HS-27A (cell line): ENCODE measurements at regions not wholly inside any gene's neighbourhood (a gene's known extent, or its start where the extent isn't known, plus 50 kb on each side); places are given as distances from the start of the nearest gene placed in this dataset.

ENCODE experiments used
- DNase-seq: peaks from one replicate; pipeline ENCODE4 v3.0.0-alpha.2; 2012; ENCODE audit warnings: low read depth, missing footprints

DNA sequence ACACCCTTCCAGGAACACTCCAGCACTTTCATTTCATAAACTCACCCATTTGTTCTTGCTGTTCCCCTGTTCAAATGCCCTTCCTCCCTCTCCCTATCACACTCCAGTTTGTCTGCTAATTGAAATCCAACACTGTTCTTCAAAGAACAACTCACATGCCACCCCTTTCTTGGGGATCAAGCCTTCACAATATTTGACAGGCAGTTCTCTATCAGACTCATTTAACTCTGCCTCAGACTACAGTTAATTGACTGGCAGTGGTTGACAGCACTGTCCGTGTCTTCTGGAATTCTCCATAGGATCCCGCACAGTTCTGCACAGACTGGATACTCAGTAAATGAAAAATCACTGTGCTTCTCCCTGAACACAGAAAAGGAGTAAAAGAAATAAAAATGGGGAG lies 87.8 kb downstream of the PMP22 start:
- DNase-seq: no peak

DNA sequence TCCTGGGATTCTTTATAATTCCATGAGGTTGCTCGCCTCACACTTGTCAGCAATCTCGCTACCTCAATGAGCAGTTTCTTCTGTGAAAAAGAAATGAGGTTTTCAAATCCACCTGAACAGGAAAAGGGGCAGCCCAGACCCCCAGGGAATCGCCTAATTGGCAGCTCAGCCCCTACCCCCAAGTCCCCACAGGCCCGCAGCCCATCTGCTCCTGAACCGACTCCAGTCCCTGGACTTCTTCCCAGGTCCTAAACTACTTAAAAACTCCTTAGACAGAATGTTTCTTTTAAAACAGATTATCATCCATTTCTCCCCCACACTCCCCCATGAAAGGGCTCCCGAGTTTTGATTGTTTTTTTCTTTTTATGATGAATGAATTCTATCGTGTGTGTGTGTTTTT lies 89.8 kb downstream of the PMP22 start:
- DNase-seq: no peak

DNA sequence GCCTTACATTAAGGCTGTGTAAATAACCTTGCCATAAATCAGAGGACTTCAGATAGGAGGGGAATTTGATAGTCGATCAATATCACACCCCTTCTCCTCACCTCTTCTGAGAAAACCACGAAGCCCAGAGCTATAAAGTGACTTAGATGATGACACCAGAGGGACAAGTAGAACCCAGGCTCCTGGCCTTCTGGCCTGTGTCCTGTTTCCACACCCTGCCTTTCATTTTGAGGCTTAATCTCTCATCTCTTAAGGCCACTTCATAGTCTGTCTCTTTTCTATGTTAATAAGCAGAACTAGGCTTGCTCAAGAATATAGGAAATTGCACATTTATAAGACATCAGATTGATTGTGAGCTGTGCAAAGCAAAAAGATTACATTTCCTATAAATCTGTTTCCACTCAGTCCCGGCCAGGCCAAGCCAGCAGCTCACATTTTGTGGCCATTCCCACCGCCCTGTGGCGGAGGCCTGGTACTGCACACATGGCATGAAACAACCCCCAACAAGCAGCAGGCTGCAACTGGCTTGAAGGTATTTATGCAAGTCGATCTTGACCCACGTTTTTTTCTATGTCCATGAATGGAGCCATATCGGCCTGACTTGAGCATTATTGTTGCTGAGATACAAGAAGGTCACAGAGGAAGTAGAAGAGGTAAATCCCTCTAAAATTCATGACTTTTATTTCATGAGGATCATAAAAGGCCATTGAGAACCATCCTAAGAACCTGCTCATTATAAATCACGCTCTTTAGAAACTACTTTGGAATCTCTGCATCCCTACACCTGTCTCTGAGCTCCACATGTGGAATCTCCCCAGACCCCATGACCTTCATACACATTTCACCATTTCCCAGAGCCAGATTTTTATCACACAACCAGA lies 93.7 kb downstream of the PMP22 start:
- peak; percentile 48 for DNase-seq

DNA sequence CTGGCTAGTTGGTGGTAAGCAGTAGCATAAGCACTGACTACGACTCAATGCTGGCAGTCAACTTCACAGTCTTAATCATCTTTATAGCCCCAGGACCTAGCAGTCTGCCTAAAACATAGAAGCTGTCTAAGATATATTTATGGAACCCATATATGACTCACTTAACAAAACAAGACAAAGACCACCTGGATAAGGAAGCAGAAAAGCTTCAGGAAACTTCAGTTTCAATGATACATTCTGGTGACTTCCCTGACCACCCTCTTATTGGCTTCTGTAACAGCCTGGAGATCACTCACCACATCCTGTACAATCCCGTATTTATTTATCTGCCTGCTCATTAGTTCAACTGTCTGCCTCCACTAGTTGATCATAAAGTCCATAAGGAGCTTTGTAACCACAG lies 95.5 kb downstream of the PMP22 start:
- DNase-seq: no peak

DNA sequence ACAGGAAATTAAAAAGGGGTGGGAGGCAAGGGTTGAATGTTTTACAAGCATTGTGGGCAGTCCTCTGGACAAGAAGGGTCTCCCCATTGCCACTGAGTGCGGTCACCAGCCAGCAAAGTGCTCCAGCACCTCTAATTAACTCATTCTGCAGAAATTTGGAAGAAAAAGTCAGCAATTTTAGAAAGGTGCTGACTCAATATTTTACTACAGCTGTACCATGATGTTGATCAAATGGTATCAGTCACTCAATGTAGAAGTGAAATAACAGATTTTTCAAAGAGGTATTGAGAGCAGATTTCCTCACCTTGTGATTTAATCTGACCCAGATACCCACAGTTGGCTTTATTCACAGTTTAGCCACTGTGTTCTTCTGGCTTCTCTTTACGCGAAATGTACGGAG lies 96.7 kb downstream of the PMP22 start:
- DNase-seq: no peak

DNA sequence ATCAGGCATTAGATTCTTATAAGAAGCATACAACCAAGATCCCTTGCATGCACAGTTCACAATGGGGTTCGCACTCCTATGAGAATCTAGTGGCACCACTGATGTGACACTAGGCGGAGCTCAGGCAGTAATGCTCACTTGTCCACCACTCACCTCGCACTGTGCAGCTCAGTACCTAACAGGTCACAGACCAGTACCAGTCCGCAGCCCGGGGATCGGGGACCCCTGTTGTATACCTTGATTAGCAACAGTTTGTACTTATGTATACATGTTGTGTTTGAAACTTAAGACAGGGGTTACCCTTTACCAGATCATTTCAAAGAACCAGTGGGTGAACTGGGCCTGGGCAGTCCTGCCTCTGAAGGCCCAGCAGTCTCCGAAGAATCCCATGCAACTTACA lies 103.7 kb downstream of the PMP22 start:
- no peak for DNase-seq

DNA sequence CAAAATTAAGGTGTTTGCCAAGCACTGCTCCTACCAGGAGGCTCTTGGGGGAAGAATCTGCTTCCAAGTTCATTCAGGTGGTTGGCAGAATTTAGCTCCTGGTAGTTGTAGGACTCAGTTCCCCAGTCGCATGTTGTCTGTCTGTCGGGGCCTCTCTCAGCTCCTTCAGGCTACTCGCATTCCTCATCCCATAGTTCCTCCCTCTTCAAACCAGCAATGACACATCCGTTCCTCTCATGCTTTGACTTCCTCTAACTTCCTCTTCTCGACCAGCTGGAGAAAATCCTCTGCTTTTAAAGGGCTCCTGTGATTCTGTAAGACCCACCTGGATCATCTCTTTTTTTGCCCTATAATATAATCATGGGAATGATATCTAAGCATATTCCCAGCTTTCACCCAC lies 108.1 kb downstream of the PMP22 start:
- peak; percentile 19 for DNase-seq

DNA sequence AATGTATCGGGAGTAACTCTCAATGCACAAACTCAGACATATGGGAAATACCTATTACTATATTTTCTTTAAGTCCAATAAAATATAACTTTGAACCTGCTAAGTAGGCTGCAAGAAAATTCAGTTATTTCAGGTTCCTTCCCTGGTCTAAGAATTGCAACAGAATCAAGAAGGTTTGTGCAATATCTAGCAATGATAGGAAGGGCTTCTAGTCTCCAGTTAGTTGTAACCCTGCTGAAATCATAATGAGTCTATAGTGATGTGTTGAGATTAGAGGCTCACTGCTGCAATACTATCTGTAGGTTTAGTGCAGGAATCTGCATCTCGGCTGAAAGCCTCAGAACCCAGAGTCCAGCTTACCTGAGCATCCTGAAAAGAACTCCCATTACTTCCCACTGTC lies 110.5 kb downstream of the PMP22 start:
- no peak for DNase-seq

DNA sequence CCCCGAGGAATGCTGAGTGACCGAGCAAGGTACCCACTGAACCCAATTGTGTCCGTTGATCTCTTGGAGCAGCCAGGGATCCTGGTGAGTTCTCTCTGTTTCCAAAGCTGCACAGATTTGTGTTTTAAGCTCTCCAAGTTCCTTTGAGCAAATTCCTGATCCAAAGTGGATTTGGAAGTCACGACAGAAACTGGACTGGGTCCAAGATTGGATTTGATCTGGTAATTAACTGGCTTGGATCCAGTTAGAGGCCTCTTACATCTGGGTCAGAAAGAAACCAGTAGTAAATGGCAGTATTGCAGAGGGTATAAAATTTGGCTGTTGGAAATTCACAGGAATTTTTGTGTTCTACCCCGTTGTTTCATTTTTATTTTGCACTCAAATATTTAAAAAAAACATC lies 119.5 kb downstream of the PMP22 start:
- no peak for DNase-seq

DNA sequence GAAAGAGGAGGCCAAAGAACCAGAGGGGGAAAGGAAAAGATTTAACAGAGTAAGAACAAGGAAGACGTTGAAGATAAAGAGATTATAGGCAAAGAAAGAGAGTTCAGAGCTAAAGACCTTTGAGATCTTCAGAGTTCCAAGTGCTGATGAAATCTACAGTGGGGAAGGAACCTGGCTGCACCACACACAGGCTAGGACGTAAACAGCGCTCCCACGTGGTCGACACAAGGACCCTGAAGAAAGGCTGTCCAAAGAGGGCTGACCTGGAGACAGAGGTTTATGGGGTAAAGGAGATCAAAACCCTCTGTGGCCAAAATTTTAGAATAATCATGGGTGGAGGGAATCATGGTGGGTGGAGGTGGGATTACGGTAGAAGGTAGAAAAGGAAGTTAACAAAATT lies 121.6 kb downstream of the PMP22 start:
- DNase-seq: no peak

DNA sequence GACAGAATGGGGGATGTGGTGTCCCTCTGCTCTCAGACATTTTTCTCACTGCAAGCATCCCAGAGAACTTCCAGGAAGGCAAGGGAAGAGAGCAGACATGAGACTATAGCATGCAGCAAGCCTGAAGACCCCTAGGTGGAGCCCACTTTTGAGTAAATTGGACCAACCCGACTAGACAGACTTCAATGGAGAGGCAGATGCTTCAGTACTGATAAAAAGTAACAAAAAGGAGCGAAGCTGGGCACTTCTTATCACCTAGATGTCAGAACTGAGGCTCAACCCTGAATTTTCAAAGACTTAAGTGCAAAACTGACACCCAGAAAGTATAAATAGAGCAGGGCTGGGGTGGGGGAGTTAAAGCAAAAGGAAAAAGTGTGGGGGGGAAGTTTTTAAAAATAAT lies 130.8 kb downstream of the PMP22 start:
- DNase-seq: no peak

DNA sequence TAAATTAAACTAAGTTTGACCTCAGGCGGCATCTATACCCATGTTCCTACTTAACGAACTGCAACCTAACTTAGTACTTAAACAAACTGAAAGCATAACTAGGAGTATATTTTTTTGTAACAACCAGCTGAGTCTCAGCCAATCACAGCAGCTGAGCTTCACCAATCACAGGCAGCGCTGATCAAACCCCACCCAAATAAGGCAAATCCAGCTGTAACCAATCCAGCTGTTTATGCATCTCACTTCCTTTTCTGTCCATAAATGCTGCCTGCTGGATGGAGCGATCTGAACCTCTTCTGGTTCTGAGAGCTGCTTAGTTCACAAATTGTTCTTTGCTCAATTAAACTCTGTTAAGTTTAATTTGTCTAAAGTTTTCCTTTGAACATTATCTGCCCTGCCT lies 131.3 kb downstream of the PMP22 start:
- no peak for DNase-seq

DNA sequence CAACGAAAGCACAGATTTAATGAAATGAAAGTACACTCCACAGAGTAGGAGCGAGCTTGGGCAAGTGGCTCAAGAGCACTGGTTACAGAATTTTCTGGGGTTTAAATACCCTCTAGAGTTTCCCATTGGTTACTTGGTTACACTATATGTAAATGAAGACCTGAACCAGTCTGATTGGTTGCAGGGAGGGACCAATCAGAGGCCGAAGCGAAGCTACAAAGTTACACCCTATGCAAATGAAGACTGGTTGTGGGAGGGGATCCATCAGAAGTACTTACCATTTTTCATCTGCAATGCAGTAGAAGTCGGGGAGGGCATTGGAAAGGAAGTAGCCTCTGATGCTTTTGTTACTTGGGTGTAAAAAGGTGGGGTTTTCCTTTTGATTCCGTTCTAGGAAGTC lies 132.0 kb downstream of the PMP22 start:
- no peak for DNase-seq

DNA sequence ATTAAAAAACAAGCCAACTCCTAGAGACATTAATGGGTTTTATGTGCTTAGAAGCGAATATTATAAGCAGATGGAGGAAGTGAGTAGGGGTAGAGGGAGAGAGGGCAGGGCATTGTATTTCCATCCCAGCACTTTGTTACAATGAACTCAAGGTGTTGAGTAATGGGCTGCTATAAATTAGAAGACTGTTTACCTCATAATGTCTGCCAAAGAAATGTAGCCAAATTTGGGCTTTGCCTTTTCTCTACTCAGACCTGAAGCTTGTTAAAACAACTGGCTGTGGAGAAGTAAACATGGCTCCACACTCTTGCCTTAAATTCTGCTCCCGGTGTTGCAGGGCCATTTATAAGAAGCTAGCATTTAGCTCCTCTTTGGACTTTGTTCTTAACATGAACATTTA lies 134.7 kb downstream of the PMP22 start:
- DNase-seq: no peak

DNA sequence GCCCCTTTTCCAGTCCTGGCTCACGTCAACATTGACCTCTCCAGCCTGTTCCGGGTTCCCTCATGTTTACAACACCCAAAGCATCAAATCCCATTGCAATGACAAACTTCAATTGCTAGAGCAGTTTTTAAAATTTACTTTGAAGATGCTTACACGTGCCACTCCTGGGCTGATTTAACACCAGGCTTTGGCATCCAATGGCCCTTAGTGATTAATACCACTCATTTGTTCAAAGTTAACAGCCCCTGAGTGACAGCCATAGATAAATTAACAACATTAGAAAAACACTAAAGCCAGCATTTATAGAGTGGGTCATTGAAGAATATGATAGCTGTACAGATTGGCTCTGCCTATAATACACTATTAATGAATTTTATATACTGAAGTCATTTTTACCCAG lies 135.1 kb downstream of the PMP22 start:
- no peak for DNase-seq

DNA sequence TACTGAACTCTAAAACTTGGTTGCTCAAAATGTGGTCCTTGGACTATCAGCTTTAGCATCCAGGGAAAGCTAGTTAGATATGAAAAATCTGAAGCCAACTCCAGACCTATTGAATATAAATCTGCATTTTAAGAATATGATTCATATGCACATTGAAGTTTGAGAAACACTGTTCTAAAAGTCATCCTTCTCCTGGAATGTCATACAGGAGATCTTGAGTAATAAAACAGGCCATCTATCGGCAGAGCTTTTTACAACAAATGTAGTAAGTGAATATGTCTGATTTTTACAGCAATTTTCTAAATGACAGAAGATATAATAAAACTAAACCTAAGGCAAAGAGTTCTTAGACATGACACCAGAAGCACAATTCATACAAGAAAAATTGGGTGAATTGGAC lies 140.4 kb downstream of the PMP22 start:
- DNase-seq: no peak

DNA sequence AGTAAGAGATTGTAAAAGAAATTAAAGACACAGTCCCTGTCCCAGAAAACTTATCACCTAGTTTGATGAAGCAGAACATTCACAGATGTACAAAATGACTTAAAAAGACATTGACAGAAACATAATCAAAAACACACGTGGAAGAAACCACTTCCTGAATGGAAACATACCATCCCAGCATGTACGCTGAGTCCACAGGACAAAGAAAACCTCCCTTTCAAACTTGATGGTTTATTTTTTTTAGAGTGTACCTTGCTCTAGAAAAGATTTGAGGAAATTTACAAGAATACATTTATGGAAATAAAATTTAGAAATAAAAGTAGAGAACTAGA lies 140.9 kb downstream of the PMP22 start:
- no peak for DNase-seq

DNA sequence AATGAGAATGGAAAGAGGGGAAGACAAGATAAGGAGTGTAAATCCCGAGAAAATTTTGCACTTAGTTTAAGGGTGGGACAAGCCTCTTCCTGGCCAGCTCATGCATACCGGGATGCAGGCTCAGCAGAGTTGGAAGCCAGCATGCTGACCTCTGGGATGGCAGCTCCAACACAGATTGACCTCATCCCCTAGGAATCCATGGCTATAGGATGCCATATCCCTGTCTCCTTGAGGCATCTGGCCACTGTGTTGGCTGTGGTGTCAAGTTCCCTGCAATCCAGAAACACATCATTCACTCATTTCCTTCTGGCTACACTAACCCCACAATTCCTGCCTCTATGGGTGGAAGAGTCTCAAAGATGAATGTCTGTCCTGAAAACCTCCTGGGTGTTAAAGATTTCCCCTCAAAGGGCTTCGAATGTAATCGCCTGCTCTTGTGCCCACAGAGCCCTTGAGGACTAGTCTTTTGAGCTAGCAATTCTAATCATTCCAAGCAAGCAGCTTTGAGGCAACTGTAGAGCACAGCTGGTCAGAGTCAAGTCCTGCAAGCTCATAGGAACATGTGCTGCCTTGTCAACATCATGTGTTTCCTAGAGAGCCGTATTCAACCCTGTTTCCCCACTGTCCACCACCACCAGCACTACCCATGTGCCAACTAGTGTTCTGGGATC lies 141.4 kb downstream of the PMP22 start:
- DNase-seq: peak; percentile 78

DNA sequence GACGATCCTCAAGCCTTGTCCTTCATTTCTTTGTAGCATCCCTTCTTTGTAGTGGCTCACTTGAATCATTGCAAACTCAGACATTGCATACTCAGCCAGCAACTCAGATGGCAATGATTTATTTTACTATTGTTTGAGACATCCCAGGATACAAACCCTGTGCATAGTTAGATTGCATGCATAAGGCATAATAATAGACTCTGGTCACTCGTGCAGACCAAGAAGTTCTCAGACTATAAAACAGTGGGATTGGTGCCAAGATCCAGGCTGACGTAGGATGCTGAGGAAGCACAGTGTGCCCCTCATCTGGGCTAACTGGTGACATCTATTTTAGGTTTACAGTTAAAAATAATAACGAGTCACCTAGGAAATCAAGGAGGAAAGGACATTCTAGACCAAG lies 142.3 kb downstream of the PMP22 start:
- DNase-seq: no peak

DNA sequence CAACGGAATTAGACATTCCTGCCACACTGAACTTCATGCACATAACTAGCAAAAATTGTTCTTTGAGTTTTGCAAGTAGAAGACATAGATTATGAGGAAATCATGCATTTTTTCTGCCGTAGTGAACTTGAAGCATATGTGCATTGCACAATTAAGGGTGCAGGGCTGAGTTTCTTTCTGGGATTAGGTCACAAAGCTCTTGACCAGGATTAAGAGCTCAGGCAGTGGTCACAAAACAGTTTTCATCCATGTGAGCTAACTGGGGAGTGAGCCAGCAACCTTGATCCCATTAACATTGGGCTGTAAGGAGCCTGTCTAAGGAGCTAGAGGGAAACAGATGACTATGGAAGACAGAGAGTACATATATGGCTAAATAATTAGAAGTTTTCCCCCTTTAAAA lies 143.7 kb downstream of the PMP22 start:
- DNase-seq: no peak

DNA sequence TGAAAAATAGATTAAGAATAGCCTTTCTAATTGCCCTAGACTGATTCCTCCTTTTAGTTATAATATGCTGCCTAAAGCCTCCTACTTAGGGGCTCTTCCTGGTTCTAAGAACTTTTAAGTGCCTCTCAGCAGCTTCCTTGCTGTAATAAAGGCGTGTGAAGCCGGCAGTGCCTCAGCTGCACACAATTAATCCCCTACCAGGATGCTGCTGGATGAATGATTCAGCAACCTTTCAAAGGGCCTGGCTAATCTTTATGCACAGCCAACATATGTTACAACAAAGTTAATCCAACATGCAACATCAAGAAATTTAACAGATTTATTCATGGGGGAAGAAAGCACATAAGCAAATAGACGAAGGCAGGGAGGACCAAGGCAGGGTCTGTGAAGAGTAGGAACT lies 145.2 kb downstream of the PMP22 start:
- DNase-seq: no peak

DNA sequence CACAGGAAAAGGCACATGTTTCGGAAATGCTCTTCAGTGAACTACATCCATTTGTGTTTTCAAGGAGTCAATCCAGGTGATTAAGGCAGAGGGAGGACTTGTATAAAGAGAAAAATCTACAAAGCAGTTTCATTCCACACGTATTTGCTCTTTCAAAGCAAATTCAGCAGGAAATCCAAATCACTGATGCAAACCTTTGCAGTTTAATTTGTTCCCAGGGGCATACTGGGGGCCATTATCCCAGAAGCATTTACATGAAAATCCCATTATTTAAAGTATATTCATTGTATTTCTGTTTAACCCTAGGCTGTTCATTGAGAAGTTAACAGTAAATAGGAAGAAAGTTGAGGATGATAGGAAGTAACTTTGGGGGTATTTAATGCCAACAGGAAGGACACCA lies 147.9 kb downstream of the PMP22 start:
- no peak for DNase-seq

DNA sequence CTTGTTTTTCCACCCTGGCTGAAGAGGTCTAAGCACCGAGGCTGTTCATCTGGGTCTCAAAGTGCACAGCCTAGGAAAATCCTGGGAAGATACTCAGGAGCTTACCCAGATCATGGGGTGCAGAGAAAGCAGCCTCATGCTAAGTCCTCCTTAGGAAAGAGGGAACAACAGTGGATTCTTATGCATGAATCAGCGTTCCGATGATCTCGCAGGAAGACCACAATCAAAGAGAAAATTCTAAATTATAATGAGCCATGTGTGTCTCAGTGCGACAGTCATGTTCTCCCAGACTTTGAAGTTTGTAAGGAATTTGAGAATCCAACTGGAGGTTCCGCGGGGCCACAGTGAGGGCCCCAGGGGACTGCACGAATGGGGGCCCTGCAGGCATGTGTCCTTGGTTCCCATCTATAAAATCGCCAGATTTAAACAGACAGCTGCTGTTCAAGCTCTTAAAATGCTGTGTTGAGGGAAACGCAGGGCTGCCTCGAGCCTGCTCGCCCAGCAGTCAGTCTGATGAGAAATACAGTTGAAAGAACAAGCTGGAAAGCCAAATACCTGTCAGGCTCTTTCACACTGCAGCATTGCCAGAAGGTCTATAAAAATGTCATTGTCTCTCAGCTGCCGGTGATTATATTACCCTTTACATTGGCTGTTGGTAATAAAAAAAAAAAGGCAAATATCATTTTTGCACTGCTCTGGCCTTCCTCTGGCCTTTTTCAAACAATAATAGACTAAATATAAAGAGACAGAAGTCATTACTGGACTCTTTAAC lies 152.1 kb downstream of the PMP22 start:
- no peak for DNase-seq
